Activated T-cell treated with anti-CD3 and anti-CD28 coated beads, Interleukin-2, amount 50 U/mL, for 4 hours (primary cell): ENCODE measurements at regions not wholly inside any gene's neighbourhood (a gene's known extent, or its start where the extent isn't known, plus 50 kb on each side); places are given as distances from the start of the nearest gene placed in this dataset.

Source experiments
- ATAC-seq, 2 donors: fragments of 200-7000 bp; cut with Tn5 transposase; one replicate each; pipeline ENCODE4 v1.10.0; 2021
- DNase-seq: peaks from one replicate; pipeline ENCODE4 v3.0.0-alpha.2; 2020
- H3K27me3 Mint-ChIP-seq: one replicate; pipeline ENCODE4 v1.8.0; 2021; ENCODE audit warnings: low read depth, mixed read lengths
- H3K36me3 Mint-ChIP-seq: one replicate; pipeline ENCODE4 v1.8.0; 2022; ENCODE audit warnings: mixed read lengths; ENCODE audit not compliant: insufficient read depth
- H3K4me1 Mint-ChIP-seq: one replicate; pipeline ENCODE4 v1.8.0; 2021; ENCODE audit warnings: low read depth, mixed read lengths
- H3K4me3 Mint-ChIP-seq: one replicate; pipeline ENCODE4 v1.8.0; 2021; ENCODE audit warnings: mild to moderate bottlenecking, moderate library complexity, mixed read lengths
- H3K9me3 Mint-ChIP-seq: one replicate; pipeline ENCODE4 v1.8.0; 2021; ENCODE audit warnings: mixed read lengths

- no peaks in the 10 kb centered on the region for H3K36me3 Mint-ChIP-seq
- no peaks in the 10 kb centered on the region for H3K27me3 Mint-ChIP-seq
- no peaks in the 10 kb centered on the region for H3K9me3 Mint-ChIP-seq
- DNase-seq, result no peak
- H3K4me1 Mint-ChIP-seq, result no peaks in the 10 kb centered on the region
- no peak for ATAC-seq
- no peak overlapping the region for H3K4me3 Mint-ChIP-seq
These were observed 286.0 kb upstream of the CDH4 start for GRCh38 chr20:60966031-60966430.

GRCh38 chr20:60966766-60967165 is 285.3 kb upstream of the CDH4 start:
- no peak for DNase-seq
- H3K4me1 Mint-ChIP-seq, result no peaks in the 10 kb centered on the region
- no peak for ATAC-seq
- no peaks in the 10 kb centered on the region for H3K27me3 Mint-ChIP-seq
- H3K36me3 Mint-ChIP-seq, result no peaks in the 10 kb centered on the region
- no peak overlapping the region for H3K4me3 Mint-ChIP-seq
- H3K9me3 Mint-ChIP-seq, result no peaks in the 10 kb centered on the region

- H3K27me3 Mint-ChIP-seq, result no peaks in the 10 kb centered on the region
- no peaks in the 10 kb centered on the region for H3K36me3 Mint-ChIP-seq
- ATAC-seq, result no peak
These were observed 284.4 kb upstream of the CDH4 start for GRCh38 chr20:60967431-60968316.

GRCh38 chr20:60968853-60969720 is 283.0 kb upstream of the CDH4 start:
- ATAC-seq (no peak), DNase-seq (no peak)
- no peaks in the 10 kb centered on the region for H3K4me1 Mint-ChIP-seq
- no peak overlapping the region for H3K4me3 Mint-ChIP-seq
- H3K36me3 Mint-ChIP-seq, result no peaks in the 10 kb centered on the region
- H3K27me3 Mint-ChIP-seq, result no peaks in the 10 kb centered on the region
- no peaks in the 10 kb centered on the region for H3K9me3 Mint-ChIP-seq

More at GRCh38 chr20:60967431-60968316, 284.4 kb upstream of the CDH4 start:
- H3K4me3 Mint-ChIP-seq, result no peak overlapping the region
- H3K9me3 Mint-ChIP-seq, result no peaks in the 10 kb centered on the region
- no peaks in the 10 kb centered on the region for H3K4me1 Mint-ChIP-seq
- no peak for DNase-seq

GRCh38 chr20:60970601-60971000 is 281.5 kb upstream of the CDH4 start:
- Mint-ChIP-seq H3K9me3 (no peaks in the 10 kb centered on the region), H3K4me1 (no peaks in the 10 kb centered on the region), H3K27me3 (peaks cover 3% of the 10 kb centered on the region), H3K4me3 (no peak overlapping the region), H3K36me3 (no peaks in the 10 kb centered on the region)
- DNase-seq (no peak), ATAC-seq (no peak)

- no peak for ATAC-seq
- H3K9me3 Mint-ChIP-seq, result no peaks in the 10 kb centered on the region
- no peak for DNase-seq
- H3K4me3 Mint-ChIP-seq, result no peak overlapping the region
- H3K27me3 Mint-ChIP-seq, result peaks cover 5% of the 10 kb centered on the region
- H3K4me1 Mint-ChIP-seq, result no peaks in the 10 kb centered on the region
- H3K36me3 Mint-ChIP-seq, result no peaks in the 10 kb centered on the region
These were observed 278.0 kb upstream of the CDH4 start for GRCh38 chr20:60974022-60974421.

- Mint-ChIP-seq H3K27me3 (peaks cover 5% of the 10 kb centered on the region), H3K4me3 (no peak overlapping the region), H3K4me1 (no peaks in the 10 kb centered on the region), H3K9me3 (no peaks in the 10 kb centered on the region), H3K36me3 (no peaks in the 10 kb centered on the region)
- no peak for DNase-seq
- no peak for ATAC-seq
These were observed 277.6 kb upstream of the CDH4 start for GRCh38 chr20:60974441-60974945.

GRCh38 chr20:60976139-60976538 is 275.9 kb upstream of the CDH4 start:
- Mint-ChIP-seq H3K4me1 (no peaks in the 10 kb centered on the region), H3K36me3 (no peaks in the 10 kb centered on the region), H3K9me3 (peaks cover 13% of the 10 kb centered on the region), H3K27me3 (peaks cover 7% of the 10 kb centered on the region), H3K4me3 (no peak overlapping the region)
- ATAC-seq (no peak), DNase-seq (no peak)

GRCh38 chr20:60976913-60977312 is 275.1 kb upstream of the CDH4 start:
- ATAC-seq (no peak), DNase-seq (no peak)
- Mint-ChIP-seq H3K4me3 (no peak overlapping the region), H3K36me3 (no peaks in the 10 kb centered on the region), H3K9me3 (peaks cover 13% of the 10 kb centered on the region), H3K27me3 (peaks cover 7% of the 10 kb centered on the region), H3K4me1 (no peaks in the 10 kb centered on the region)

- ATAC-seq, result no peak
- Mint-ChIP-seq H3K9me3 (peaks cover 13% of the 10 kb centered on the region), H3K4me3 (no peak overlapping the region), H3K36me3 (no peaks in the 10 kb centered on the region), H3K4me1 (no peaks in the 10 kb centered on the region), H3K27me3 (peaks cover 7% of the 10 kb centered on the region)
- no peak for DNase-seq
These were observed 274.2 kb upstream of the CDH4 start for GRCh38 chr20:60977901-60978300.

- Mint-ChIP-seq H3K36me3 (no peaks in the 10 kb centered on the region), H3K27me3 (peaks cover 2% of the 10 kb centered on the region), H3K9me3 (peaks cover 12% of the 10 kb centered on the region), H3K4me3 (no peak overlapping the region), H3K4me1 (no peaks in the 10 kb centered on the region)
- no peak for DNase-seq
- ATAC-seq, result no peak
These were observed 267.4 kb upstream of the CDH4 start for GRCh38 chr20:60984666-60985065.

- ATAC-seq, result no peak
- H3K36me3 Mint-ChIP-seq, result no peaks in the 10 kb centered on the region
- DNase-seq, result no peak
- H3K27me3 Mint-ChIP-seq, result no peaks in the 10 kb centered on the region
- H3K4me3 Mint-ChIP-seq, result no peak overlapping the region
- no peaks in the 10 kb centered on the region for H3K9me3 Mint-ChIP-seq
- no peaks in the 10 kb centered on the region for H3K4me1 Mint-ChIP-seq
These were observed 265.4 kb upstream of the CDH4 start for GRCh38 chr20:60986506-60987156.

- peaks cover 5% of the 10 kb centered on the region for H3K27me3 Mint-ChIP-seq
- no peaks in the 10 kb centered on the region for H3K36me3 Mint-ChIP-seq
- H3K9me3 Mint-ChIP-seq, result no peaks in the 10 kb centered on the region
- no peaks in the 10 kb centered on the region for H3K4me1 Mint-ChIP-seq
- no peak overlapping the region for H3K4me3 Mint-ChIP-seq
- no peak for ATAC-seq
- DNase-seq, result no peak
These were observed 262.0 kb upstream of the CDH4 start for GRCh38 chr20:60990061-60990460.

- ATAC-seq (no peak), DNase-seq (no peak)
- no peak overlapping the region for H3K4me3 Mint-ChIP-seq
- H3K4me1 Mint-ChIP-seq, result no peaks in the 10 kb centered on the region
- H3K9me3 Mint-ChIP-seq, result no peaks in the 10 kb centered on the region
- H3K36me3 Mint-ChIP-seq, result no peaks in the 10 kb centered on the region
- peaks cover 5% of the 10 kb centered on the region for H3K27me3 Mint-ChIP-seq
These were observed 261.4 kb upstream of the CDH4 start for GRCh38 chr20:60990643-60991042.
